HEK293 (cell line): ENCODE measurements at regions not wholly inside any gene's neighbourhood (a gene's known extent, or its start where the extent isn't known, plus 50 kb on each side); places are given as distances from the start of the nearest gene placed in this dataset.

Experiments used
- CTCF ChIA-PET: fragments of 350-600 bp; formaldehyde crosslinking; extraction: SDS; loops from one replicate; lab custom pipeline; 2021; ENCODE audit warnings: antibody characterized with exemption; lab: Yijun Ruan, JAX
- POLR2A ChIA-PET: fragments of 300-600 bp; formaldehyde crosslinking; extraction: SDS; loops from one replicate; lab custom pipeline; 2020; ENCODE audit warnings: antibody characterized with exemption, inconsistent platforms; lab: Yijun Ruan, JAX
- H3K27ac ChIP-seq: fragments of 200-500 bp; sonication (Bioruptor generic); 2 replicates; pipeline ENCODE4 v1.5.1; 2014; ENCODE audit warnings: low read depth, low read length, control low read depth, inconsistent platforms; ENCODE audit errors: extremely low read depth
- H3K36me3 ChIP-seq, 2 experiments: fragments of 200-500 bp in 1 of 2; sonication (Bioruptor generic) in 1 of 2; 1 replicate in 1 of 2; 2 replicates in 1 of 2; pipeline ENCODE4 v1.5.1; 2014 to 2017; ENCODE audit warnings: inconsistent platforms in 2 of 2, low read length in 2 of 2; ENCODE audit not compliant: control insufficient read depth in 2 of 2, insufficient read depth in 1 of 2
- H3K4me1 ChIP-seq: fragments of 200-500 bp; sonication (Bioruptor generic); 2 replicates; pipeline ENCODE4 v1.5.1; 2014; ENCODE audit warnings: mild to moderate bottlenecking, low read length, inconsistent platforms; ENCODE audit not compliant: control insufficient read depth, insufficient read depth
- H3K4me3 ChIP-seq: 2 replicates; pipeline ENCODE4 v1.5.1; 2011; ENCODE audit warnings: low read depth, mild to moderate bottlenecking, control low read depth, low read length, moderate library complexity
- H3K9me3 ChIP-seq: fragments of 200-500 bp; sonication (Bioruptor generic); 2 replicates; pipeline ENCODE4 v1.5.1; 2014; ENCODE audit warnings: low read depth, low read length, inconsistent platforms; ENCODE audit not compliant: control insufficient read depth, insufficient read depth
- CTCF ChIP-seq: fragments of 450-650 bp; formaldehyde crosslinking; IDR thresholded peaks from 2 replicates; pipeline ENCODE4 v1.5.1; 2016; ENCODE audit warnings: missing biosample characterization, missing genetic modification characterization
- FEZF1 ChIP-seq: fragments of 450-650 bp; formaldehyde crosslinking; IDR thresholded peaks from 2 replicates; pipeline ENCODE4 v1.5.1; 2016; ENCODE audit warnings: missing biosample characterization, missing genetic modification characterization
- GLIS1 ChIP-seq: fragments of 450-650 bp; formaldehyde crosslinking; IDR thresholded peaks from 2 replicates; pipeline ENCODE4 v1.5.1; 2016; ENCODE audit warnings: missing biosample characterization, missing genetic modification characterization
- INSM2 ChIP-seq: fragments of 450-650 bp; formaldehyde crosslinking; IDR thresholded peaks from 2 replicates; pipeline ENCODE4 v1.5.1; 2016; ENCODE audit warnings: missing biosample characterization, missing genetic modification characterization
- KLF9 ChIP-seq: fragments of 450-650 bp; formaldehyde crosslinking; IDR thresholded peaks from 2 replicates; pipeline ENCODE4 v1.5.1; 2016; ENCODE audit warnings: missing biosample characterization, missing genetic modification characterization, low read depth
- SETDB1 ChIP-seq: IDR thresholded peaks from one replicate; pipeline ENCODE4 v1.6.1; 2017; ENCODE audit warnings: mild to moderate bottlenecking, low read length, moderate library complexity, mixed read lengths; ENCODE audit not compliant: insufficient read length
- SP2 ChIP-seq: fragments of 450-650 bp; formaldehyde crosslinking; IDR thresholded peaks from 2 replicates; pipeline ENCODE4 v1.5.1; 2016; ENCODE audit warnings: missing biosample characterization, missing genetic modification characterization
- SP7 ChIP-seq: fragments of 450-650 bp; formaldehyde crosslinking; IDR thresholded peaks from 2 replicates; pipeline ENCODE4 v1.5.1; 2016; ENCODE audit warnings: missing biosample characterization, missing genetic modification characterization
- TRIM28 ChIP-seq: IDR thresholded peaks from 2 replicates; pipeline ENCODE4 v1.6.1; 2011; ENCODE audit warnings: low read length, control low read depth, borderline replicate concordance
- ZBTB21 ChIP-seq: fragments of 450-650 bp; formaldehyde crosslinking; IDR thresholded peaks from 2 replicates; pipeline ENCODE4 v1.5.1; 2017; ENCODE audit warnings: missing biosample characterization, missing genetic modification characterization
- ZBTB48 ChIP-seq: fragments of 450-650 bp; formaldehyde crosslinking; IDR thresholded peaks from 2 replicates; pipeline ENCODE4 v1.5.1; 2016; ENCODE audit warnings: missing biosample characterization, missing genetic modification characterization
- ZBTB7A ChIP-seq: fragments of 450-650 bp; formaldehyde crosslinking; IDR thresholded peaks from 2 replicates; pipeline ENCODE4 v1.5.1; 2016; ENCODE audit warnings: low read depth, missing biosample characterization, missing genetic modification characterization
- ZIC2 ChIP-seq: fragments of 450-650 bp; formaldehyde crosslinking; IDR thresholded peaks from 2 replicates; pipeline ENCODE4 v1.5.1; 2016; ENCODE audit warnings: missing biosample characterization, missing genetic modification characterization
- ZNF146 ChIP-seq: fragments of 450-650 bp; formaldehyde crosslinking; IDR thresholded peaks from 2 replicates; pipeline ENCODE4 v1.5.1; 2016; ENCODE audit warnings: missing biosample characterization, missing genetic modification characterization
- ZNF169 ChIP-seq: fragments of 450-650 bp; formaldehyde crosslinking; IDR thresholded peaks from 2 replicates; pipeline ENCODE4 v1.5.1; 2016; ENCODE audit warnings: missing biosample characterization, missing genetic modification characterization
- ZNF394 ChIP-seq: fragments of 450-650 bp; formaldehyde crosslinking; IDR thresholded peaks from 2 replicates; pipeline ENCODE4 v1.5.1; 2016; ENCODE audit warnings: missing biosample characterization, missing genetic modification characterization, mild to moderate bottlenecking, moderate library complexity, borderline replicate concordance
- ZNF426 ChIP-seq: fragments of 450-650 bp; formaldehyde crosslinking; IDR thresholded peaks from 2 replicates; pipeline ENCODE4 v1.5.1; 2017; ENCODE audit warnings: missing biosample characterization, missing genetic modification characterization, mild to moderate bottlenecking, inconsistent platforms, moderate library complexity
- ZNF501 ChIP-seq: fragments of 450-650 bp; formaldehyde crosslinking; IDR thresholded peaks from 2 replicates; pipeline ENCODE4 v1.5.1; 2016; ENCODE audit warnings: missing biosample characterization, missing genetic modification characterization
- ZNF600 ChIP-seq: fragments of 450-650 bp; formaldehyde crosslinking; IDR thresholded peaks from 2 replicates; pipeline ENCODE4 v1.5.1; 2016; ENCODE audit warnings: missing biosample characterization, missing genetic modification characterization
- ZNF610 ChIP-seq: fragments of 450-650 bp; formaldehyde crosslinking; IDR thresholded peaks from 2 replicates; pipeline ENCODE4 v1.5.1; 2016; ENCODE audit warnings: missing biosample characterization, missing genetic modification characterization, borderline replicate concordance
- ZNF654 ChIP-seq: fragments of 450-650 bp; formaldehyde crosslinking; IDR thresholded peaks from 2 replicates; pipeline ENCODE4 v1.5.1; 2016; ENCODE audit warnings: low read depth, missing biosample characterization, missing genetic modification characterization
- ZNF704 ChIP-seq: fragments of 450-650 bp; formaldehyde crosslinking; IDR thresholded peaks from 2 replicates; pipeline ENCODE4 v1.5.1; 2016; ENCODE audit warnings: missing biosample characterization, missing genetic modification characterization
- ZNF76 ChIP-seq: fragments of 450-650 bp; formaldehyde crosslinking; IDR thresholded peaks from 2 replicates; pipeline ENCODE4; 2016; ENCODE audit warnings: low read depth, missing biosample characterization, missing genetic modification characterization, borderline replicate concordance
- ZSCAN23 ChIP-seq: fragments of 450-650 bp; formaldehyde crosslinking; IDR thresholded peaks from 2 replicates; pipeline ENCODE4 v1.5.1; 2016; ENCODE audit warnings: missing biosample characterization, missing genetic modification characterization

DNA sequence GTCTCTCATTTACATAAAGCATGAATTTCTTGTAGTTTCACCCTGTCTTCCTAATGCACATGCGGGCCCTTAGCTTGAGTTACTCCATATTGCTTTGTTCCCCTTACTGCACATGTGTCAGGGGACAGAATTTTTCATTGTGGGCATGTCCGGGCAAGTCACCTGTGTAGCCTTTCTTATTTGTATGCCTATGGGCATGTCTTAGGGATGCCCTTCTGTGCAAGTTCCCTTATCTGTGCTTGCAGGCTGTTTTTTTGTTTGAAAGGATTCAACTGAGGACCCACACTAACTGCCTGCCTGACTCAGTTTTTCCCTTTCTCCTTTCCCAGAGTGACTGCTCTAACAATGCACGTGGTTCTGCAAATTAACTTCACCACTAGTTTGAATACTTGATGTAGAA is 161.7 kb downstream of the YTHDC2 start:
- TF ChIP-seq ZNF394 (tag by site-specific recombination): no peak
- no peak for TF ChIP-seq ZNF501 (tag by site-specific recombination)
- ChIA-PET POLR2A (no interaction called here), CTCF (interaction anchor here (0.7 to 1.5 kb wide), 3 partner anchors 10 to 726 kb away, joined by 3 read pairs; no protein-coding TSS in a partner anchor)
- H3K4me3 ChIP-seq: no peak overlapping the region
- no peaks in the 10 kb centered on the region for H3K9me3 ChIP-seq
- H3K36me3 ChIP-seq: no peaks in the 10 kb centered on the region
- no peak overlapping the region for H3K27ac ChIP-seq
- no peaks in the 10 kb centered on the region for H3K4me1 ChIP-seq

DNA sequence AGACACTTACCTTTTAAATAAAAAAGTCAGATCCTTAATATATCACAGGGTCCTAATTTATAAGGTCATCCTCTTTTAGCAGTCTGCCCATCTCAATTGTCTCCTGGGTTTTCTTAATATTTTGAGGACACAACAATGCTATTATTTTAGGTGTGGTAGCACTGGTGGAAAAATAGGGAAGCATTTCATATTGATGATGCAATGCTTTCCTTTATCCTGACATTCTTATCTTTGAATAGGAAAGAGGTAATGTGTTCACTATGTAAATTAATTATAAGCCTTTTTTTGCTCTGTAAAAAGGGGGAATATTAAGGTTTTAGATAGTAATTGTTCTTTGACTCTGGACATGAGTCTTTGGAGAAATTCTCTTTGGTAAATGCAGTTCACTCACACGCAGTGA is 164.7 kb downstream of the YTHDC2 start:
- ChIA-PET CTCF (interaction anchor here (0.6 to 5.2 kb wide), 16 partner anchors 10 to 861 kb away, joined by 3 to 36 read pairs (median 3); no protein-coding TSS in a partner anchor), POLR2A (no interaction called here)
- Histone ChIP-seq H3K36me3 (no peaks in the 10 kb centered on the region), H3K9me3 (no peaks in the 10 kb centered on the region), H3K27ac (no peak overlapping the region), H3K4me3 (no peak overlapping the region), H3K4me1 (no peaks in the 10 kb centered on the region)
- TF ChIP-seq ZNF169: no peak

- CTCF ChIA-PET: interaction anchor here (0.5 to 5.2 kb wide), 32 partner anchors 9 to 1391 kb away, joined by 3 to 36 read pairs (median 3); no protein-coding TSS in a partner anchor
- Histone ChIP-seq H3K9me3 (no peaks in the 10 kb centered on the region), H3K4me3 (no peak overlapping the region), H3K27ac (no peak overlapping the region), H3K36me3 (no peaks in the 10 kb centered on the region), H3K4me1 (no peaks in the 10 kb centered on the region)
- POLR2A ChIA-PET: no interaction called here
- no peak for TF ChIP-seq SP2 (tag by site-specific recombination)
- TF ChIP-seq ZIC2 (tag by site-specific recombination): peak; percentile 20; the same call in 1 of the 2 replicates
- TF ChIP-seq INSM2 (tag by site-specific recombination): no peak
- no peak for TF ChIP-seq TRIM28
- no peak for TF ChIP-seq ZBTB48
- no peak for TF ChIP-seq ZNF610 (tag by site-specific recombination)
- 0 out of 2 replicates have a peak, but pooled peaks have one; percentile 35 for TF ChIP-seq CTCF (tag by site-specific recombination)
- no peak for TF ChIP-seq SETDB1
- no peak for TF ChIP-seq ZNF426
- peak; percentile 97 for TF ChIP-seq ZNF654
- TF ChIP-seq ZNF76 (tag by site-specific recombination): no peak
- no peak for TF ChIP-seq ZNF704
- no peak for TF ChIP-seq FEZF1
- TF ChIP-seq ZSCAN23: no peak
- no peak for TF ChIP-seq ZBTB7A
- TF ChIP-seq ZNF600: no peak
- no peak for TF ChIP-seq ZNF146 (tag by site-specific recombination)
- no peak for TF ChIP-seq KLF9 (tag by site-specific recombination)
- TF ChIP-seq SP7 (tag by site-specific recombination): no peak
- 0 out of 2 replicates have a peak, but pooled peaks have one; percentile 17 for TF ChIP-seq GLIS1 (tag by site-specific recombination)
- TF ChIP-seq ZBTB21 (tag by site-specific recombination): no peak
Observed at GRCh38 chr5:113678924-113679575, 165.6 kb downstream of the YTHDC2 start.
